Fibroblast of pulmonary artery (primary cell): ENCODE measurements at regions not wholly inside any gene's neighbourhood (a gene's known extent, or its start where the extent isn't known, plus 50 kb on each side); places are given as distances from the start of the nearest gene placed in this dataset.

Experiments used
- DNase-seq: peaks from one replicate; pipeline ENCODE4 v3.0.0-alpha.2; 2010; ENCODE audit warnings: low read depth
- H3K4me3 ChIP-seq: replicated peaks from 2 replicates; pipeline ENCODE4 v1.5.1; 2011; ENCODE audit warnings: low read depth, mild to moderate bottlenecking, control low read depth, low read length, moderate library complexity
- CTCF ChIP-seq: IDR thresholded peaks from 2 replicates; pipeline ENCODE4 v1.5.1; 2011; ENCODE audit warnings: mild to moderate bottlenecking, control low read depth, low read length, inconsistent platforms; ENCODE audit errors: missing control alignments

DNA sequence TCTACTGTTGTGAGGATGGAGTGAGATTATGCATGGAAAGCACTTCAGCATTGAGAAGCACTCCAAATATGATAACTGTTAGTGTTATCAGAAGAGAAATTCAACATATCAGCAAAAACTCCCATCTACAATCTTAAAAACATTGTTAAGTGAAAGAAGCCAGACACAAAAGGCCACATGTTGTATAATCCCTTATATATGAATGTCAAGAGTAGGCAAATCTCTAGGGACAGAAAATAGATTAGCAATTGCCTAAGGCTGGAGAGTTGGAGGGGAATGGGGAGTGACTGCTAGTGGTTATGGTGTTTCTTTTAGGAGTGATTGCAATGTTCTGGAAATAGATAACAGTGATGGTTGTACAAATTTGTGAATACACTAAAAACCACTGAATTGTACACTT is 122.5 kb upstream of the LNX1 start:
- DNase-seq, result no peak
- no peak for TF ChIP-seq CTCF
- H3K4me3 ChIP-seq, result no peak overlapping the region

GRCh38 chr4:53713296-53713695 is 122.0 kb upstream of the LNX1 start:
- no peak for TF ChIP-seq CTCF
- H3K4me3 ChIP-seq, result no peak overlapping the region
- no peak for DNase-seq

DNA sequence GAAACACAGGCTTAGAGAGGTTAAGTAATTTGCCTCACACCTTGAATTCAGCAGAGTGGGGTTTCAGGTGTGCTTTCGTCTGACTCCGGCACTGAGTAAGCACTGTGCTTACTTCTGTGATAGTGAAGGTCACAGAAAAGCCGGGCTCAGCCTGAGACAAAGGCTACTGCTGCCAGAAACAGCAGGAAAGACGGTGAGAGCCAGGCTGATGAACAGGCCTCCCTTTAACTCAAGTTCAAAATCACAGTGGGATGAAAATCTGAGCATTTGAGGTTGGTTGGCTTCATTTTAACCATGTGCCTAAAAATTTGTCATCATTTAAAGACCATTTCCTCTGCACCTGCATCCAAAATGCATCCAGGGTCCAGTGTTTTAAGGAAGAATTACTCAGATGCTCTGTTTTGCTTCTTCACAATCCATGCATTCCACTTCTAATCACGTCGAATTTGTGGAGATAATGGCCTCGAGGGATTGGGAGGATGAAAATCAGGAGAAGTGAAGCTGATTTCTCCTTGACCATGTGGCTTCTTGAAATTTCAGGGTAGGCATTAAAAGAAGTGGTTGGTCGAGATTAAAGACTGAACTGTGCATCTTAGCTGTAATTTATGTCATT is 121.2 kb upstream of the LNX1 start:
- no peak for DNase-seq
- TF ChIP-seq CTCF, result no peak
- no peak overlapping the region for H3K4me3 ChIP-seq

- TF ChIP-seq CTCF, result no peak
- DNase-seq, result peak; percentile 63
- H3K4me3 ChIP-seq, result no peak overlapping the region
These were observed 120.6 kb upstream of the LNX1 start for GRCh38 chr4:53711926-53712325.

- H3K4me3 ChIP-seq, result no peak overlapping the region
- DNase-seq, result no peak
- TF ChIP-seq CTCF, result peak; percentile 31
These were observed 118.4 kb upstream of the LNX1 start for GRCh38 chr4:53709693-53710092.

- no peak for DNase-seq
- no peak for TF ChIP-seq CTCF
- H3K4me3 ChIP-seq, result no peak overlapping the region
These were observed 116.2 kb upstream of the LNX1 start for GRCh38 chr4:53707491-53707890.

- DNase-seq, result peak; percentile 86
- H3K4me3 ChIP-seq, result no peak overlapping the region
- TF ChIP-seq CTCF, result peak; percentile 79
These were observed 115.2 kb upstream of the LNX1 start for GRCh38 chr4:53706422-53707032.
